Left colon (tissue), 2 donors: ENCODE measurements at regions not wholly inside any gene's neighbourhood (a gene's known extent, or its start where the extent isn't known, plus 50 kb on each side); places are given as distances from the start of the nearest gene placed in this dataset.
"Not testable (repeated sequence)": the region's sequence is repeated elsewhere in the genome, so short reads cannot be mapped to it uniquely, and the experiment has no call there.

Source experiments
- ATAC-seq: fragments of 200-7000 bp; cut with Tn5 transposase; one replicate; pipeline ENCODE4 v1.9.1; 2020; ENCODE audit warnings: mild to moderate bottlenecking, moderate library complexity
- DNase-seq, 2 donors: peaks; one replicate each; pipeline ENCODE4 v3.0.0-alpha.2; 2020
- intact Hi-C, 2 donors: fragments of 100-400 bp; cut with DNase I in 1 of 2; cut with micrococcal nuclease in 1 of 2; formaldehyde crosslinking; loops; one replicate each; pipeline versions ENCODE4 v1.11.2 to v1.14.0; 2022; cut with DNase I, micrococcal nuclease
- donor health status: DM: no; HTN: no; CAD: no.
- donor health status: DM: yes; HTN: yes; CAD: no.

DNA sequence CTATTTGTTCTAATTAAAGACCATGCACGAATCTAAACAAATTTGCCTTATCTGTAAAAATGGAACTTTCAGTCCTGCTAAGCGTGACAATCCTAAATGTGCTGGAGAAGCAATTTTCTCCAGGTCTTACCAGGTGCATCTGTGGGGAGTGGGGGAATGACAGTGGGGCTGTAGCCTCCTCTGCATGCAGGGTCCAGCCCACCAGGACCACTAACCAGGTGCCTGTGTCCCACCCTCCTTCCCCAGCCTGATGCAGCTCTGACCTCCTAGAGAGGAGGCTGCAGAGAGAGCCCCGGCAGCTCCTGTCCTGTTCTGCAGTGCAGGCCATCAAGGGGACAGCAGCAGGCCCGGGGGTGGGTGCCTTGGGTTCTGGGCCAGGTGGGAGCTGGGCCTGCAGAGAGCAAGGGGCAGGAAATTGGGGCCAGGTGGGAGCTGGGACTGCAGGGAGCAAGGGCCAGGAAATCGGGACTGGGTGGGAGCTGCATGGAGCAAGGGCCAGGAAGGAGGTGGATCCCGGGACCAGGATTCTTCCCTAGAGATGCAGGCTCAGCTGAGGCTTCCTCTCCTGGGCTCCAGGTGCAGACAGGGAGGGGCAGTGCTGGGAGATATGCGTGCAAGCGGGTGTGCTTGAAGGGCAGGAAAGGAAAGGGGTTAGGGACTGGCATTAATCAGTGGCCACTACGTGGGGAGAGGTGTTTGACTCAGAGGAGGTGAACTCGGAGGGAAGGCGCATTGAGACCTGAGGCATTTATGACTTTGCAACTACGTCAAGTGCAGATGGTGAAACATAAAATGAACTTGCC lies 185.3 kb downstream of the ANKRD30B start:
- peak; percentile 48 to 67 for DNase-seq
- ATAC-seq = peak; percentile 59

DNA sequence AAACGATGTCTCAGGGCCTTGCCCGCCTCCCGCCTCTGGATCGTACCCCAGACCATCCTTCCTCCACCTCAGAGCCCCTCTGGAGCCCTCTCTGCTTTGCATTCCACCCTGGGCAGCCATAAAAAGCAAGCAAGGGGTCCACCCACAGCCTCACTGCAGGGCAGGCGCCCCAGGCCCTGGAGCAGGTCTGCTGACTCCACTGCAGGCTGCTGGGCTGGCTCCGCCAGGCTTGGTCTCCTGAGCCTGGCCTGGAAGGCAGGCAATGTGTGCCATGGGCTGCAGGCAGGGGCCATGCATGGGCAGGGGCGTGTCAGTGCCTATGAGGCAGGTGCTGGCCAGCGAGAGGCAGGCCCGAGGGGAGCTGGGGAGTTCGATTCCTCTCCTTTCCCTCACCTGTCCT lies 186.0 kb downstream of the ANKRD30B start:
- intact Hi-C loops = no loop called here
- ATAC-seq = peak; percentile 9
- no peak for DNase-seq

More for the DNA sequence above, 185.3 kb downstream of the ANKRD30B start:
- intact Hi-C loops = no loop called here

DNA sequence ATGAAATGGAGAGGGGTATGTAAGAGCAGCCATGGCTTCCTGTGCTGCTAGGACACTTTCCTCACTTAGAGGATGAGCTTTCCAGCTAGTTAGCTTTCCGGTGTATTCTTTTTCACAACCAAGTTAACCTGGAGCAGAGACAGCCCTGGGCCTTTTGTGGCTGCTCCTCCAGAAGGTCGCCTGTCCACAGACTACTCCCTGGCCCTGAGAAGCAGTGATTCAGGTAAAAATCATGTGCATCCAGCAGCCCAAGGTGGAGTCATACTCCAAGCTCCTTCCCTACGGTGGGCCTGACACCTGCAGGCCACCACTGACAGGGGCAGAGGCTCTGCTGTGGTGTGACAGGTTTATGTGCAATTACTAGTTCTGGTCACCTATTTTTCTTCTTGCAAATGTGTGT lies 187.2 kb downstream of the ANKRD30B start:
- DNase-seq (no peak), ATAC-seq (no peak)
- intact Hi-C loops = no loop called here

DNA sequence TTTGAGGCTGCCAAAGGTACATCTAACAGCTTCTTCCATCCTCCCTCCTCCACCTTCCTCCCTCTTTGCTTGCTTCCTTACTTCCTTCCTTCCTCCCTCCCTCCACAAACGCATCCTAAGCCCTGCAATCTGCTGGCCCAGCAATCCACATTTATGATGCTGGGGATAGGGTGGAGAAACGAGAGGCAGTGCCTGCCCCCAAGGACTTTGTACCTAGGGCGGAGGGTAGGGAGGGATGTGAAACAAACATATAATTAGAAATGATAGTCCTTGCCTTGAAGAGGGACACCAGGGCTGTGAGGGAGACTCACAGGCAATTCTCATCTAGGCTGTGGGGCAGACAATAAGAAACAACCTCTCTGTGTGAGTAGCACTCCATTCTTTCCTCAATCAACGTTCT lies 188.3 kb downstream of the ANKRD30B start:
- intact Hi-C loops = no loop called here
- DNase-seq (peak; percentile 78 to 90), ATAC-seq (peak; percentile 85)

DNA sequence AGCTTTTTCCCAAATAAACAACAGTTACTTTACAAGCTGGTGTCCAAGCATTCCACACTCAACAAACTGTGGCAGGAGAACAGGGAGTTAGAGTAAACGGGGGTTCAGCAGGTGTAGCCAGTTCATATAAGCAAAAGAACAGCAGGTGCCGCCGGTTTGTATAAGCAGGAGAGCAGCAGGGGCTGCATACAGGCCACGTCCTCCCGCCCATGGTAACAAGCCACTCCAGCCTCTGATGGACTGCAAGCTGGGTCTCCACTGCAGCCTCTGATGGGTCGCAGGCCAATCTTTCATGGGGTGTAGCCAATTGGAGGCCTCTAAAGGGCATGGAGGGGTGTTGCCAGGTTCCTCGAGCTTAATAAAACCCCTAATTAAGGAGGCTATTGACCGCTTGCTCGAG lies 189.3 kb downstream of the ANKRD30B start:
- no peak for DNase-seq
- ATAC-seq = no peak
- intact Hi-C loops = no loop called here

DNA sequence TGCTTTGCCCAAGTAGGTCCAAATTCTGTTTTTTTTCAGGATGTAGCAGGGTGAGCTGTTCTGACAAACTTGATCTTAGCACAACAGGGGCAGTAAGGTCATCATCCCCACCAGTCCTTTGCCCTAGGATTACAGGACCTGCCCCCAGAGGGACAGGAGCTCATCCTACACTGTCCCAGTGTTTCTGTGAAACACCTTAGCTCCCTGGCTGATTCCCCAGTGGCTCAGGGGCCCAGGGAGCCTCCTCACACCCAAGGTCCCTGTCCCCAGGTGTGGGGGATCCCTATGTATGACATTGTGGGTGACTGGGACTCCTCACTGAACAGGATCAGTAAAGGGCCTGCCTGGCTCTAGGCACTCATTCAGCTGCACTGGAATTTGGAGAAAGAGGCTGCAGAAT lies 191.2 kb downstream of the ANKRD30B start:
- no peak for DNase-seq
- intact Hi-C loops = no loop called here
- no peak for ATAC-seq

DNA sequence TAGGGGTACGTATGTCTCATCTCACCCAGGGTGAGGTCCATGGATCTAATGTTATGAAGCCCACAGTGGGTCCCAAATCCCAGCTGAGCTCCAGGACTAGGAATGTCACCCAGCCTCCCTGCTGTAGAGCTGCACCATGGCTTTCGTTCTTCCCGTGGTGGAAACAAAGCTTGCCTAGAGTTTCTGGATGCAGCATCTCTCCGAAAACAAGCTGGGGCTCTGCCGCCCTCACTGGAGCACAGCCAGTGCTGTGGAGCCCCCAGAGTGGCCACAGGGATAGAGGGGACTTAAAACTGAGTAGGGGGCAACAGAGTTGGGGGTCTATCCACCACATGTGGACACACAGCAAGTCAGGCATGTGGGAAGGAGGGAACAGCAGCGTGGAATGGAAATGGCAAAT lies 192.1 kb downstream of the ANKRD30B start:
- ATAC-seq, intact Hi-C loops: not testable (repeated sequence)

DNA sequence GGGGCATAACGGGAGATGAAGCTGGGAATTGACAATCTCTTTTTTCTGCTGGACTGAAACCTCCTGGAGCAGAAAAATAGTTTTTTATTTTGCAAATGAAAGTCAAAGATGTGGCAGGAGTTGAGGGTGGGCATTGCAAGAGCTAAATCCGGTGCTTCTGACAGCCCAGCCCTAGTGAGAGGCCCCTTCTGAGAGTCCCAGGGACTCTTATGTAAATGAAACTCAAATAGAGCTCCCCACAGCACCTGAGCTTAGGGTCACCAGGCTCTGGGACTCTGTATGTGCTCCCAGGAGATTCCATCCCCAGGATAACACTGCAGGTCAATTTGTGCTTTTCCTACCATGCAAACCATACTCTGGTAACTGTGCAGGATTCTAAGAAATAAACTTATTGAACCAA lies 192.8 kb downstream of the ANKRD30B start:
- ATAC-seq = no peak
- DNase-seq = no peak
- intact Hi-C loops = no loop called here

More for the DNA sequence above, 192.1 kb downstream of the ANKRD30B start:
- not testable (repeated sequence) for DNase-seq

DNA sequence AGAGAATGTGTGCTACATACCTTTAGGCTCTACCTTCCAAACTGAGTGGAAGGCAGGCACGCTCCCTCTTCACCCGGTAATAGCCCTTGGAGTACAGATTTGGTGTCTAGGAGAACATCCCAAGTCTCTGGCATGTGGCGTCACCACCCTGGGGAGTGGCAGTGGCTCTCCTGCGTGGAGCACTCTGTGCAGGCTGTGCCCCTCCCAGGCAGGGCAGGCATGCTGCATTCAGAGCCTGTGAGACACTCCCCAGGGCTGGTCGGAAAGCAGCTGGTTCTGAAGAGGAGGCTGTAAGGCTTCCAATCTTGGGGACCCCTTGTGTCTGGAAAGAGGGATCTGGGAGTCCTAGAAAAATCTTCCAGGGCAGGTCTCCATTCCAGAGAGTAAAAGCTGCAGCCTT lies 193.3 kb downstream of the ANKRD30B start:
- peak; percentile 86 to 89 for DNase-seq
- intact Hi-C loops = no loop called here
- ATAC-seq = peak; percentile 87

DNA sequence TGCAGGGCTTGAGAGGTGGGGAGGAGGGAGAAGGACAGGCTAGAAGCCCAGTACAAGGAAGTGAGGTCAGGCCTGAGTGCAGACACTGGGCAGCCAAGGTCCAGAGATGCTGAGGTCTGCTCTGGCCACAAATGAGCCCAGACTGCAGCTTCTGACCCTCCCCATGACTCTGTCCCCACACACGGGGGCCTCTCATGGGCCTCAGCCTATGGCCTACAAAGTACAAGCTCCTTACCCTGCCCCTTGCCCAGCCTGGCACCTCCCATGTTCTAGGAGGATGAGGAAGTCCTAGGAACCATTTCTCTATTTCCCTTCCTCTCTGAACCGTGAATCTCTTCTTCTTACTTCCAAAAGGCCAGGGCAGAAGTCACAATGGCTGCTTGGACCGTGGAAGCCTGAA lies 193.8 kb downstream of the ANKRD30B start:
- intact Hi-C loops = no loop called here
- peak; percentile 64 for ATAC-seq
- peak in 1 of 2 donors; percentile 51 for DNase-seq

DNA sequence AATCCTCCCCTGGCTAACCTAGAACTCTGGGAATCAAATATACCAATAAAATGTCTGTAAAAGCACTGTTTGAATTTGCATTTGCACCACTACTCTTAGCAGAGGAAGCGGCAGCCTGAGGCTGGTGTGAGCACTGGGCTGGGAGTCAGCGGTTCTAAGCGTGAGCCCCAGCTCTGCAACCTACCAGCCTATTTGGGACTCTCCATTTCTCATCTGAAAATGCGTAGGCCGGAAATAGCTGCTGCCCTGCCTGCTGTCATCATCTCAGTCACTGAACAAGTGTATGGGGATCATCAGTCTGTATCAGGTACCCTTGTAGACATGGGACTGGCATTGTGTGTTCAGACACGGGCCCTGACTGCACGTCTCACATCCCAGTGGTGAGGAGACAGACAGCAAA lies 194.3 kb downstream of the ANKRD30B start:
- DNase-seq (no peak), ATAC-seq (no peak)
- intact Hi-C loops = no loop called here

DNA sequence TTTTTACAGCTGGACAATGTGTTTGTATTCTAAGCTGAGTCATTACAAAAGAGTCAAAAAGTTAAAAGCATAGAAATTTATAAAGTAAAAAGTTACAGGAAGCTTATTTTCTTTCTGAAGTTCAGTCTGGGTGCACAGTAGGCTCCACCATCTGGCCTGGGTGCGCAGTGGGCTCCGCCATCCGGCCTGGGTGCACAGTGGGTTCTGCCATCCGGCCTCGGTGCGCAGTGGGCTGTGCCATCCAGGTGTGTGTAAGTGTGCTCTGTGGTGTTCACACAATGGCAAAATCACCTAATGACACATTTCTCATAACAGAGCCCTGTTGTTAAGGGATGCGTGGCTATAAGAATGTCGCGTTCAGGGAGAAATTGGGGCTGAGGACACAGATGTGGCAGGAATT lies 195.5 kb downstream of the ANKRD30B start:
- no peak for ATAC-seq
- DNase-seq = no peak
- intact Hi-C loops = no loop called here

DNA sequence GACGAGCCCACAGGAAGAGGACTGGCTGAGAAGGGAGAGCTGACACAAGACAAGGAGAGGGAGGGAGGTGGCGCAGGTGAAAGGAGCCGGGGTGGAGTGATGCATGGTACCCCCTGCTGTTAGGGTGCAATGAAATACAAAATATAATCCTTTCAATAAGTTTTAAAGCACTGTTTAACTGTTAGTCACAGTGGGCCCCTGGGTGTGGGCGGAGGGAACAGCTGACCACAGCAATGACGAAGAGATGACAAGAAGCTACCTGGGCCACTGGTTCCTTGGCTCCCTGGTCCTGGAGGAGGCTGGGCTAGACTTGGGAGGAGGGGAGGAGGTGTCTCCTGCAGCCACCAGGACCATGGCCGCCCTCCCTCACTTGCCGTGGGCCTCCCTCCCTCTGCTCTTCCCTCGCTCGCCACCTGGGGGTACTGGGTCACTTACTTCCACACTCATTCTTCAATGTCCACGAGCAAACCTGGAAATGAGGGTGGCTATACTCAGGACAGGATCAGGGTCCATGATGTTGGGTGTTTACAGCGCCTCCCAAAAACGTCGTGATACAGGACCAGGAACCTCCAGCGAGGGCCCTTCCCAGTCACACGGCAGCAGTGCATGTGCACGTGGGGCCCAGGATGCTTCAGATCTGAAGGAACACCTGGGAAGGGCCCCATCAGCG lies 196.1 kb downstream of the ANKRD30B start:
- no peak for DNase-seq
- no peak for ATAC-seq
- intact Hi-C loops = no loop called here

DNA sequence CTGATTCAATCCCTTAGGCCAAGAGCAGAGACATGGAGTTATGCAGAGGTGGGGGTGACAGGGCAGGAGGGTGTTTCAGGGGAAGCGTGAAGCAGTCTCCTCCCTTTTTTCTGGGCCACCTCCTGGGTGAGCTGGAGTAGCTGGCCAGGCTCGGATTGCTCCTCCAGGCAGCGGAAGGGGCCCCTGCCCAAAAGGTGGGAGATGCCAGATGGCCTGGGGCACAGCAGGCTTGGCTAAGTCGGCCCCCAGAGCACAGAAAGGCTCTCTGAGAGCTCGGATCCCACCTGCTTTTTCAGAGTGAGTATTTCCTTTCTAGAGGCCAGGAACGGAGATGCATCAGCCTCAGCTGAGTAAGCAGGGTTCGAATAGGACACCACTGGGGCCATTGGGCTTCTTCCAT lies 196.9 kb downstream of the ANKRD30B start:
- no peak for DNase-seq
- ATAC-seq = no peak
- intact Hi-C loops = no loop called here

DNA sequence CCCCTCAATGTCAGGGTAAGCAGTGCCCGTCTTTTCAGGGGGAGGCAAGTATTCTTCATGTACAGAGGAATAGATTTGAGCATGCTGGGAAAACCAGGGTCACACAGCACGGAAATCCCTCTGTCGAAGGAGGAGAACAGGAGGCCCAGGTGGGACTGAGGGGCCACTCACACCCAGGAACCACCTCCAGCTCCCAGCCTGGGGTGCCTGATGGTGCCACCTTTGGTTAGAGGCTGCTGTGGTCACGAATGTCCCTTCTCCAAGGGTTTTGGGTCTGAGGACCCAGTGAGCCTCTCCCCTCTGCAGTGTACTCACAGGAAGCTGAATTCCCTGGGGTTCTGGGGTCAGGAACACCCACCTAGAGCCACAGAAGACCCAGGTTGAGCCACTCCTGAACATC lies 197.3 kb downstream of the ANKRD30B start:
- intact Hi-C loops = no loop called here
- DNase-seq (no peak), ATAC-seq (no peak)

DNA sequence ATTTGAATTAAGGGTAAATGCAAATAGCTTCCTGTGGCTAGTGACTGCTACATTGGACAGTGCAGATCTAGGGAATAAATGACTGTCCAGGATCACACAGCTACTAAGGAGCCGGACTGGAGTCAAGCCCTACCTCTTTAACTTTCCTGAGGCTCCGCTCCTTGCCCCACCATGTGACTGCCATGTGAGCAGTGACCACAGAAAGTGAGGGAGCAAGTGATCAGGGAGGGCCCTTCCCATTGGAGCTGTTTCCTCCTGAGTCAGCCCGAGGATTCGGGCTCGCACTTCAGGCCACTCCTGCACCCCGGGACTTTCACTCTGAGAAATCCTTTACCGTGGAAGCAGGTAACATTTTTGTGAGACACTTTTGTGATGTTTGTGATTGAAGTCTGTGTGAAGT lies 198.0 kb downstream of the ANKRD30B start:
- no peak for ATAC-seq
- DNase-seq = no peak
- intact Hi-C loops = no loop called here

DNA sequence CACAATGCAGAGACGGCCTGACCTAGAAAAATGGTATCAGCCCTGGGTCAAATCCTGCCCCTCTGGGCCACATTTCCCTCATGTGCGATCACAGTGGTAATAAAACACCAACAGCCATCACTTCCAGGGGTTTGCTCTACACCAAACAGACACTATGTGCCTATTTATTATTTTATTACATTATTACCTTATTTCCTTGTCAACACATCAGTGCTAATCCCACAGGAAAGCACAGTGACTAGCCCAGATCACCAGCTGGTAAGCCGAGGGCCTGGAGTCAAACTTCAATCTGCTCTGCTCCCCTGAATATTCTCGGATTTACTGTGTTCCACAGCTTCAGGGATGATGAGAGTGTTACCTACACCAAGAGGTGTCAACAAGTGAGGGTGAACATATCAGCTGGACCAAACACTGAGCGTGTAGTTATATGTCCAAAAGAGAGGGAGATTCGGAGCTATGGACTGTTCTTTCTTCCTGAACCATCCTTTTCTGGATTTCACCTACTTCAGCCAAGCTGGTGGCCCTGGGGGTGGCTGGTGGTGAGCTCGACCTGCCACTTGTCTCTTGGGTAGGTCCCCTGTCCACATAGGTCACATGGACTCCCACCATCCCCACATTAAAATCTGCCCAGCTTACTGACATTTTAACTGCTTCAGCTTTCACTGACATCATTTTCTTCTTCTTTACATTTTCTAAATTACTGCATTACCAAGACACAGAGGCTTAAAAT lies 198.9 kb downstream of the ANKRD30B start:
- intact Hi-C loops, DNase-seq: not testable (repeated sequence)
- ATAC-seq = peak; percentile 57

DNA sequence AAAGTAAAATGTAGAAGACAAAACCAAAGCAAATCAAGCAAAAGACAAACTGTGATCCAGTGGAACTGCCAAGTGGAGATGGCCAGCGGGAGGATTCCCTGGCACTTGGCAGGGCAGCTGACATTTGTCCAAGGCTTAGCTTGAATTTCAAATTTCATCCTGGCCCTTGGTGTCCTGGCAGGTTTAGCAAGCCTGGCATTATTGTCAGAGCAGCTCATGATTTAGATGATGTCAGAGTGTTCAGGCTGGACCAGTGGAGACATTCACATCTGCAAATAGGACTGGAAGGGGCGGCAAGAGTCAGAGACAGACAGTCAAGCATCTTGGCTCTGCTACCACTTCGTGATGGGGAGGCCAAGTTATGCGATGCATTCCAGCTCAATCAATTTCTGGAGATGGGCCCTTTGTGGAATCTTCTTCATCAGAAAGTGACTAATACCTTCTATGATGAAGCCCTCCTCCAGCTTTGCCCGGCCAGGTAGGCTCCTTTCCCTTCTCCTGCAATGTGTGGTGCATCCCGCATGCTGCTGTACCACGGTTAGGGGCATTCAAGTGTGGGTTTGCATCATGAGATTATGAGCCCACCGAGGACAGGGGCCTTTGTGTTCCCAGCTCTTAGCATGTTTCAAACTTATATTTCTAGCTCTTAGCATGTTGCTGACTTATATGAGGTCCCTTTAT lies 199.7 kb downstream of the ANKRD30B start:
- intact Hi-C loops = no loop called here
- DNase-seq (no peak), ATAC-seq (no peak)

DNA sequence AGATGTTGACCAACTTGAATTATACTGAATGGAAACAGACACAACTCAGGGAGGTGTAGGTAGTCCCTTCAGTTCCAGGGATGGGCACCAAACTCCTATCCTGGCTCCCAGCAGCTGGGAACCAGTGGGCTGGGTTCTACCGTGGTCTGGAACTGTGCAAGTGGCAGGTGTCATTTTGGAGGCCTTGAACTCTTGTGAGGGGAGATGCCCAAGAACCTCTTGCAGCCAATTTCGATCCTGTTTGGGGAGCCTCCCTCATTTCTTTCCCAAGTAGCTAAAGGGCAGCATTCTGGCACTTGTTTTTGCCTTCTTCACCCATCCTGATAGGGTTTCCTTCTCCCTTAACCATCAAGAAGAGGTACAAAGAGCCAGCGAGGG lies 200.2 kb downstream of the ANKRD30B start:
- no peak for DNase-seq
- intact Hi-C loops = no loop called here
- ATAC-seq = no peak
